GM23248 (cell line): ENCODE measurements at regions not wholly inside any gene's neighbourhood (a gene's known extent, or its start where the extent isn't known, plus 50 kb on each side); places are given as distances from the start of the nearest gene placed in this dataset.

Experiments
- DNase-seq: peaks from one replicate; pipeline ENCODE4 v3.0.0-alpha.2; 2015
- H2AFZ ChIP-seq: fragments of 200-600 bp; sonication (generic); 2 replicates; pipeline ENCODE4 v1.6.1; 2016; ENCODE audit warnings: antibody characterized with exemption
- H3F3A ChIP-seq: fragments of 200-600 bp; sonication (generic); 2 replicates; pipeline ENCODE4 v1.6.1; 2016; ENCODE audit warnings: mild to moderate bottlenecking, antibody characterized with exemption, mixed run types; ENCODE audit not compliant: insufficient read depth
- H3K27ac ChIP-seq: fragments of 200-600 bp; sonication (generic); 2 replicates; pipeline ENCODE4 v1.5.1; 2016; ENCODE audit warnings: mild to moderate bottlenecking
- H3K27me3 ChIP-seq: fragments of 200-600 bp; sonication (generic); replicated peaks from 2 replicates; pipeline ENCODE4 v1.6.1; 2016; ENCODE audit warnings: mild to moderate bottlenecking; ENCODE audit not compliant: insufficient read depth
- H3K36me3 ChIP-seq: fragments of 200-600 bp; sonication (generic); 2 replicates; pipeline ENCODE4 v1.6.1; 2016; ENCODE audit warnings: low read depth, mild to moderate bottlenecking
- H3K4me1 ChIP-seq: fragments of 200-600 bp; sonication (generic); 2 replicates; pipeline ENCODE4 v1.6.1; 2016; ENCODE audit warnings: mild to moderate bottlenecking; ENCODE audit not compliant: insufficient read depth
- H3K4me2 ChIP-seq: fragments of 200-600 bp; sonication (generic); one replicate; pipeline ENCODE4 v1.6.1; 2016; ENCODE audit warnings: mild to moderate bottlenecking; ENCODE audit not compliant: unreplicated experiment
- H3K4me3 ChIP-seq: fragments of 200-600 bp; sonication (generic); 2 replicates; pipeline ENCODE4 v1.5.1; 2016; ENCODE audit warnings: mild to moderate bottlenecking
- H3K79me2 ChIP-seq: fragments of 200-600 bp; sonication (generic); 2 replicates; pipeline ENCODE4 v1.6.1; 2016; ENCODE audit warnings: mild to moderate bottlenecking; ENCODE audit not compliant: insufficient read depth
- H3K9ac ChIP-seq: fragments of 200-600 bp; sonication (generic); 2 replicates; pipeline ENCODE4 v1.6.1; 2016; ENCODE audit warnings: mild to moderate bottlenecking
- H3K9me2 ChIP-seq: fragments of 200-600 bp; sonication (generic); 2 replicates; pipeline ENCODE4 v1.6.1; 2016; ENCODE audit warnings: mixed run types, mild to moderate bottlenecking, moderate library complexity; ENCODE audit not compliant: insufficient read depth
- H3K9me3 ChIP-seq: fragments of 200-600 bp; sonication (generic); one replicate; pipeline ENCODE4 v1.6.1; 2017; ENCODE audit warnings: low read depth
- H4K20me1 ChIP-seq: fragments of 200-600 bp; sonication (generic); 2 replicates; pipeline ENCODE4 v1.6.0; 2016; ENCODE audit not compliant: insufficient read depth
- EZH2 ChIP-seq: fragments of 200-600 bp; sonication (generic); IDR thresholded peaks from 2 replicates; pipeline ENCODE4 v1.6.1; 2018; ENCODE audit warnings: antibody characterized with exemption, mild to moderate bottlenecking; ENCODE audit not compliant: insufficient read depth, poor library complexity, severe bottlenecking
- EZH2phosphoT487 ChIP-seq: fragments of 200-600 bp; sonication (generic); IDR thresholded peaks from 2 replicates; pipeline ENCODE4 v1.6.1; 2018; ENCODE audit warnings: antibody characterized with exemption, moderate library complexity, mild to moderate bottlenecking, low read depth; ENCODE audit not compliant: insufficient read depth
- WGBS, 2 experiments: methylation state at CpG; one replicate each; pipeline ENCODE4 v1.1.6; 2015 to 2017; ENCODE audit warnings: low lambda C conversion rate in 2 of 2, low coverage in 1 of 2; ENCODE audit errors: missing lambda C conversion rate in 2 of 2; 5-methylcytosine and 5-hydroxymethylcytosine counted together
- in situ Hi-C: fragments of 300-500 bp; cut with MboI; formaldehyde crosslinking; loops from 2 replicates; pipeline ENCODE4 v1.15.0; 2020

DNA sequence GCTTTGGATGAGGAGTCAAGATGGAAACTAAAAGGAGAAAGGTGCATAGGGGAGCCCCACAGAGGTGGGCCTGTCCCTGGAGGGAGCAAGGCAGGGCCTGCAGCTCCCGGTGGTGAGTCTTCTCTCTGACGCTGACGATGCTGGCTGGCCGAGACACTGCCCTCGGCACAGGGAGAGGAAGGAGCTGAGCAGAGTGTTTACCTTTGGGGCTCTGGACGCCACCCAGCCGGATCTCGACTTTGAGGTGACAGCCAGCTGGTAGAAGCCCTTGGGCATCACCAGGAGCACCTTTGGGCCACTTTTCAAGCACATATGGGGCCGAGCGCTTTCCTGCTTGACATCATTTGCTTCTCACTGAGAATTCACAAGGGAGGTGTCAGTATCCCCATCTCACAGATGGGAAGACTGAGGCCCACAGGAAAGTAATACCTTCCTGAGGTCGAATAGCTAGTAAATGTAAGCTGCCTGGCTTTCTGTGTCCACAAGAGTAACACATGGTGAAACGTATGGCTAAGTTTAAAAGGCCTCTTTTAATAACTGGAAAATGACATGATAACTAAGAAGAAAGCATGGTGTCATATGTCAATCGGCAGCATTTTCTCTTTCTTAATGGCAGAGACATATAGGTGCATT lies 294.3 kb upstream of the TNRC6C start:
- Histone ChIP-seq H3K36me3 (no peaks in the 10 kb centered on the region), H3K27me3 (peaks cover 14% of the 10 kb centered on the region; the same call in 1 of the 2 replicates), H3K9ac (no peak overlapping the region), H3K9me2 (no peaks in the 10 kb centered on the region), H3K4me2 (no peak overlapping the region), H4K20me1 (no peaks in the 10 kb centered on the region), H3K9me3 (no peaks in the 10 kb centered on the region), H3K79me2 (no peaks in the 10 kb centered on the region), H2AFZ (no peak overlapping the region), H3K4me3 (no peak overlapping the region), H3K27ac (no peak overlapping the region), H3K4me1 (no peaks in the 10 kb centered on the region), H3F3A (no peaks in the 10 kb centered on the region)
- in situ Hi-C loops: no loop called here
- 64 to 68% methylated on average over 12 to 13 of the region's 13 CpGs for WGBS, 2 experiments
- TF ChIP-seq EZH2 (no peak), EZH2phosphoT487 (no peak)
- DNase-seq: no peak

GRCh38 chr17:77665833-77666232 lies 292.7 kb upstream of the TNRC6C start:
- Histone ChIP-seq H2AFZ (no peak overlapping the region), H3K27ac (no peak overlapping the region), H4K20me1 (no peaks in the 10 kb centered on the region), H3K9me3 (no peaks in the 10 kb centered on the region), H3K36me3 (no peaks in the 10 kb centered on the region), H3K9me2 (no peaks in the 10 kb centered on the region), H3F3A (no peaks in the 10 kb centered on the region), H3K9ac (no peak overlapping the region), H3K4me3 (no peak overlapping the region), H3K27me3 (peaks cover 14% of the 10 kb centered on the region; the same call in 1 of the 2 replicates), H3K4me2 (no peak overlapping the region), H3K79me2 (no peaks in the 10 kb centered on the region), H3K4me1 (no peaks in the 10 kb centered on the region)
- DNase-seq: peak; percentile 40
- no peak for TF ChIP-seq EZH2
- no peak for TF ChIP-seq EZH2phosphoT487
- in situ Hi-C loops: no loop called here
- WGBS, 2 experiments: 55 to 59% methylated on average over 3 of the region's 3 CpGs

- Histone ChIP-seq H3K9me3 (no peaks in the 10 kb centered on the region), H4K20me1 (no peaks in the 10 kb centered on the region), H3K27me3 (peaks cover 14% of the 10 kb centered on the region; the same call in 1 of the 2 replicates), H3K4me3 (no peak overlapping the region), H3K9ac (no peak overlapping the region), H3K79me2 (no peaks in the 10 kb centered on the region), H3F3A (no peaks in the 10 kb centered on the region), H3K4me2 (no peak overlapping the region), H3K36me3 (no peaks in the 10 kb centered on the region), H3K27ac (no peak overlapping the region), H2AFZ (no peak overlapping the region), H3K4me1 (no peaks in the 10 kb centered on the region), H3K9me2 (no peaks in the 10 kb centered on the region)
- WGBS, 2 experiments: 33 to 39% methylated on average over 6 of the region's 6 CpGs
- in situ Hi-C loops: no loop called here
- no peak for DNase-seq
- TF ChIP-seq EZH2phosphoT487 (no peak), EZH2 (no peak)
These were observed 292.0 kb upstream of the TNRC6C start for GRCh38 chr17:77666462-77666861.

DNA sequence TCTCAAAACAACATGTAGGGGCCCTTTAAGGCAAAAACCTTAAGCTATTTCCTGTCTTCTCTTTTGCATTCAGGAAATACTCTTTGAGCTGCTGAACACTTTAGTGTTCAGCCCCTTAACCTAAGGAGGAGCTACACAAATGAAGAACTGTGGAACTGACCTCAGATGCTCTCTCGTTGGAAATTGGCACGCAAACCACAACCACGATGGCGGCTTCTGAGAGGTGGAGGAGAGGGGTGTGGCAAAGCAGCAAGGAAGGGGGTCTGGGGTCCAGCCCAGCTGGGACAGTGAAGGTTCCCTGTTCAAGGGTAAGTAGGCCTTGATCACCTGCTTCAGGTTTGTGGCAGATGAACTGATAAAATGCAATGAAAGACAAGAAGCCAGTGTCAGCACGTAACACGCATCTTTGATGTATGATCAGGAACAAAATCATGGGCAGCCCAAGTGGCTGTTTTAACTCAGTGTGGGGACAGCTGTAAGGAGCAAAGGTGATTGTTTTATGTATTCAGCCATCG lies 291.6 kb upstream of the TNRC6C start:
- H3K4me3 ChIP-seq: no peak overlapping the region
- 58 to 61% methylated on average over 7 of the region's 7 CpGs for WGBS, 2 experiments
- no peak overlapping the region for H2AFZ ChIP-seq
- no peak overlapping the region for H3K27ac ChIP-seq
- no peaks in the 10 kb centered on the region for H3K9me2 ChIP-seq
- peaks cover 11% of the 10 kb centered on the region; the same call in 1 of the 2 replicates for H3K27me3 ChIP-seq
- H3K36me3 ChIP-seq: no peaks in the 10 kb centered on the region
- no peaks in the 10 kb centered on the region for H3K4me1 ChIP-seq
- in situ Hi-C loops: no loop called here
- H3K4me2 ChIP-seq: no peak overlapping the region
- H3K79me2 ChIP-seq: no peaks in the 10 kb centered on the region
- TF ChIP-seq EZH2: no peak
- no peak for TF ChIP-seq EZH2phosphoT487
- no peak for DNase-seq
- H3K9ac ChIP-seq: no peak overlapping the region
- no peaks in the 10 kb centered on the region for H3K9me3 ChIP-seq
- no peaks in the 10 kb centered on the region for H3F3A ChIP-seq
- H4K20me1 ChIP-seq: no peaks in the 10 kb centered on the region
